GM18499 (cell line): ENCODE measurements at regions not wholly inside any gene's neighbourhood (a gene's known extent, or its start where the extent isn't known, plus 50 kb on each side); places are given as distances from the start of the nearest gene placed in this dataset.
"Not testable (repeated sequence)": the region's sequence is repeated elsewhere in the genome, so short reads cannot be mapped to it uniquely, and the experiment has no call there.

Experiments used
- ATAC-seq: cut with Tn5 transposase; IDR thresholded peaks from one replicate; pipeline ENCODE4 v1.9.1; 2021; ENCODE audit warnings: moderate number of reproducible peaks; ENCODE audit not compliant: insufficient read depth, unreplicated experiment

GRCh38 chr1:94362466-94363058, 55.6 kb upstream of the ABCD3 start:
- ATAC-seq: no peak

- no peak for ATAC-seq
Observed at GRCh38 chr1:94358630-94359599, 59.3 kb upstream of the ABCD3 start.

GRCh38 chr1:94357661-94358060, 60.5 kb upstream of the ABCD3 start:
- no peak for ATAC-seq

GRCh38 chr1:94355485-94355980, 62.7 kb upstream of the ABCD3 start:
- ATAC-seq: no peak

- ATAC-seq: no peak
Observed at GRCh38 chr1:94351481-94351880, 66.7 kb upstream of the ABCD3 start.

- ATAC-seq: no peak
Observed at GRCh38 chr1:94350350-94350924, 67.8 kb upstream of the ABCD3 start.

- no peak for ATAC-seq
Observed at GRCh38 chr1:94349853-94350252, 68.3 kb upstream of the ABCD3 start.

GRCh38 chr1:94348386-94348785, 69.8 kb upstream of the ABCD3 start:
- not testable (repeated sequence) for ATAC-seq

- no peak for ATAC-seq
Observed at GRCh38 chr1:94345148-94345721, 73.0 kb upstream of the ABCD3 start.

- ATAC-seq: no peak
Observed at GRCh38 chr1:94342416-94342815, 75.8 kb upstream of the ABCD3 start.

- no peak for ATAC-seq
Observed at GRCh38 chr1:94339206-94339927, 78.8 kb upstream of the ABCD3 start.

GRCh38 chr1:94336991-94337390, 81.2 kb upstream of the ABCD3 start:
- no peak for ATAC-seq

- no peak for ATAC-seq
Observed at GRCh38 chr1:94335950-94336349, 82.2 kb upstream of the ABCD3 start.

- no peak for ATAC-seq
Observed at GRCh38 chr1:94335447-94335846, 82.7 kb upstream of the ABCD3 start.

GRCh38 chr1:94334764-94335163, 83.4 kb upstream of the ABCD3 start:
- ATAC-seq: peak; percentile 33

- no peak for ATAC-seq
Observed at GRCh38 chr1:94332952-94333351, 85.2 kb upstream of the ABCD3 start.

- no peak for ATAC-seq
Observed at GRCh38 chr1:94332516-94332915, 85.7 kb upstream of the ABCD3 start.

GRCh38 chr1:94329986-94330385, 88.2 kb upstream of the ABCD3 start:
- ATAC-seq: no peak

- no peak for ATAC-seq
Observed at GRCh38 chr1:94329276-94329675, 88.9 kb upstream of the ABCD3 start.

- no peak for ATAC-seq
Observed at GRCh38 chr1:94327001-94327690, 89.8 kb upstream of the ARHGAP29 start.
